HCT116 (cell line): ENCODE measurements at regions not wholly inside any gene's neighbourhood (a gene's known extent, or its start where the extent isn't known, plus 50 kb on each side); places are given as distances from the start of the nearest gene placed in this dataset.

Experiments used
- ATAC-seq: fragments of 200-7000 bp; cut with Tn5 transposase; 2 replicates; pipeline ENCODE4 v1.9.1; 2020; ENCODE audit warnings: mild to moderate bottlenecking, moderate library complexity
- BruUV-seq: library from RNA; stranded (reverse); fragments of 400-500 nt; replicated peaks from 2 replicates; lab custom pipeline; 2021; lab: Mats Ljungman, UMichigan
- CTCF ChIA-PET: fragments of 300-600 bp; sonication (Branson Sonifier 250); formaldehyde crosslinking; loops from one replicate; lab custom pipeline; 2021; ENCODE audit warnings: antibody characterized with exemption; lab: Charles Lee
- POLR2A ChIA-PET: fragments of 300-600, 350-600 bp; sonication (Branson Sonifier 250); formaldehyde crosslinking; loops from one replicate; lab custom pipeline; 2021; ENCODE audit warnings: antibody characterized with exemption; lab: Charles Lee
- RAD21 ChIA-PET, 2 experiments: fragments of 300-600 bp; sonication (Branson Sonifier 250); formaldehyde crosslinking; loops; one replicate each; lab custom pipeline; 2023; ENCODE audit warnings: low total read pairs in 2 of 2; ENCODE audit not compliant: uncharacterized antibody in 2 of 2, unreplicated experiment in 2 of 2, low non-redundant PET in 1 of 2; lab: Charles Lee
- DNase-seq: peaks from one replicate; pipeline ENCODE4 v3.0.0-alpha.2; 2010; ENCODE audit warnings: low read depth, low spot score
- H2AFZ ChIP-seq: fragments of 200-600 bp; shearing (Covaris generic), sonication (generic); 2 replicates; pipeline ENCODE4 v1.6.1; 2017; ENCODE audit warnings: low read depth, mixed run types, mixed read lengths, antibody characterized with exemption, low read length; ENCODE audit not compliant: poor library complexity, severe bottlenecking
- H3K27ac ChIP-seq: 2 replicates; pipeline ENCODE4 v1.5.1; 2012; ENCODE audit warnings: low read depth, low read length
- H3K27me3 ChIP-seq: fragments of 200-600 bp; sonication (generic); 2 replicates; pipeline ENCODE4 v1.6.1; 2016; ENCODE audit warnings: mixed run types, low read length, mixed read lengths; ENCODE audit not compliant: insufficient read depth
- H3K36me3 ChIP-seq, 2 experiments: fragments of 200-500 bp in 1 of 2; fragments of 200-600 bp in 1 of 2; sonication (Bioruptor generic) in 1 of 2; sonication (generic) in 1 of 2; 2 replicates each; pipeline versions ENCODE4 v1.5.1 to v1.6.1; 2014 to 2016; ENCODE audit warnings: low read length in 2 of 2, inconsistent platforms in 1 of 2, mixed read lengths in 1 of 2, mixed run types in 1 of 2; ENCODE audit not compliant: insufficient read depth in 2 of 2, control insufficient read depth in 1 of 2
- H3K4me1 ChIP-seq, 2 experiments: fragments of 200-600 bp in 1 of 2; sonication (generic) in 1 of 2; 2 replicates each; pipeline versions ENCODE4 v1.5.1 to v1.6.1; 2012 to 2017; ENCODE audit warnings: low read length in 2 of 2, inconsistent platforms in 1 of 2, mild to moderate bottlenecking in 1 of 2, mixed read lengths in 1 of 2, mixed run types in 1 of 2, moderate library complexity in 1 of 2; ENCODE audit not compliant: insufficient read depth in 2 of 2, control insufficient read depth in 1 of 2
- H3K4me2 ChIP-seq: fragments of 200-600 bp; sonication (generic); 2 replicates; pipeline ENCODE4 v1.6.1; 2017; ENCODE audit warnings: mixed run types, low read length, mixed read lengths
- H3K4me3 ChIP-seq, 2 experiments: fragments of 200-600 bp in 1 of 2; sonication (generic) in 1 of 2; replicated peaks in 1 of 2; 2 replicates each; pipeline ENCODE4 v1.5.1; 2011 to 2016; ENCODE audit warnings: low read length in 2 of 2, control low read depth in 1 of 2, low read depth in 1 of 2, mild to moderate bottlenecking in 1 of 2, mixed read lengths in 1 of 2, mixed run types in 1 of 2
- H3K79me2 ChIP-seq: fragments of 200-600 bp; sonication (generic); 2 replicates; pipeline ENCODE4 v1.6.1; 2017; ENCODE audit warnings: mild to moderate bottlenecking, mixed run types, low read length, moderate library complexity, mixed read lengths; ENCODE audit not compliant: insufficient read depth
- H3K9ac ChIP-seq: fragments of 200-600 bp; sonication (generic); 2 replicates; pipeline ENCODE4 v1.6.1; 2016; ENCODE audit warnings: low read length, mixed read lengths
- H3K9me2 ChIP-seq: fragments of 200-600 bp; sonication (generic), shearing (Covaris generic); 2 replicates; pipeline ENCODE4 v1.6.1; 2017; ENCODE audit warnings: mixed run types, mild to moderate bottlenecking, moderate library complexity; ENCODE audit not compliant: insufficient read depth
- H3K9me3 ChIP-seq, 2 experiments: fragments of 200-500 bp in 1 of 2; fragments of 200-600 bp in 1 of 2; sonication (Bioruptor generic) in 1 of 2; sonication (generic) in 1 of 2; 2 replicates each; pipeline ENCODE4 v1.6.1; 2014 to 2017; ENCODE audit warnings: low read length in 2 of 2, mixed read lengths in 2 of 2, inconsistent platforms in 1 of 2, low read depth in 1 of 2, mild to moderate bottlenecking in 1 of 2, mixed run types in 1 of 2, moderate library complexity in 1 of 2; ENCODE audit not compliant: control insufficient read depth in 1 of 2, insufficient read depth in 1 of 2
- H4K20me1 ChIP-seq: fragments of 200-600 bp; sonication (generic), shearing (Covaris generic); 2 replicates; pipeline ENCODE4 v1.6.1; 2017; ENCODE audit warnings: mixed run types, mild to moderate bottlenecking, moderate library complexity; ENCODE audit not compliant: insufficient read depth
- CBX3 ChIP-seq: IDR thresholded peaks from 2 replicates; pipeline ENCODE4 v1.6.1; 2012; ENCODE audit warnings: low read depth
- CEBPB ChIP-seq: IDR thresholded peaks from 2 replicates; pipeline ENCODE4 v1.6.1; 2012; ENCODE audit warnings: low read depth
- EGR1 ChIP-seq: IDR thresholded peaks from 2 replicates; pipeline ENCODE4 v1.6.1; 2012; ENCODE audit warnings: low read depth
- FOSL1 ChIP-seq: IDR thresholded peaks from 2 replicates; pipeline ENCODE4 v1.6.1; 2012; ENCODE audit warnings: low read depth
- JUND ChIP-seq: IDR thresholded peaks from 2 replicates; pipeline ENCODE4 v1.6.1; 2012
- POLR2A ChIP-seq: IDR thresholded peaks from 2 replicates; pipeline ENCODE4 v1.7.0; 2011; ENCODE audit warnings: borderline replicate concordance; ENCODE audit not compliant: insufficient read depth, insufficient read length; ENCODE audit errors: extremely low read depth
- POLR2AphosphoS5 ChIP-seq: IDR thresholded peaks from 2 replicates; pipeline ENCODE4 v1.6.1; 2011; ENCODE audit warnings: mild to moderate bottlenecking, low read depth, low read length, moderate library complexity
- RAD21 ChIP-seq: IDR thresholded peaks from 2 replicates; pipeline ENCODE4 v1.6.1; 2012; ENCODE audit warnings: low read depth, mild to moderate bottlenecking
- SIN3A ChIP-seq: IDR thresholded peaks from 2 replicates; pipeline ENCODE4 v1.6.1; 2012; ENCODE audit warnings: low read depth
- SP1 ChIP-seq: IDR thresholded peaks from 2 replicates; pipeline ENCODE4 v1.6.1; 2012; ENCODE audit warnings: low read depth
- SRF ChIP-seq: IDR thresholded peaks from 2 replicates; pipeline ENCODE4 v1.6.1; 2012; ENCODE audit warnings: low read depth
- TCF7L2 ChIP-seq: IDR thresholded peaks from 2 replicates; pipeline ENCODE4 v1.7.0; 2011; ENCODE audit warnings: borderline replicate concordance, inconsistent platforms; ENCODE audit not compliant: insufficient read depth, insufficient read length; ENCODE audit errors: extremely low read depth
- YY1 ChIP-seq: IDR thresholded peaks from 2 replicates; pipeline ENCODE4 v1.6.1; 2011; ENCODE audit warnings: low read length, low read depth, moderate library complexity, mild to moderate bottlenecking; ENCODE audit not compliant: insufficient replicate concordance; ENCODE audit errors: extremely low read depth
- ZFX ChIP-seq: fragments of 450-650 bp; IDR thresholded peaks from 2 replicates; pipeline ENCODE4 v1.6.1; 2017
- intact Hi-C: fragments of 100-400 bp; cut with micrococcal nuclease; formaldehyde crosslinking; loops from 2 replicates; pipeline ENCODE4 v1.10.0; 2022
- TF ChIP-seq, protein P1 (sequence below): IDR thresholded peaks from 2 replicates; pipeline ENCODE4 v1.6.1; 2012
- TF ChIP-seq, protein P2 (sequence below): IDR thresholded peaks from 2 replicates; pipeline ENCODE4 v1.6.1; 2012; ENCODE audit warnings: low read depth
- TF ChIP-seq, protein P3 (sequence below), 3 experiments: fragments of 200-600 bp in 1 of 3; sonication (generic) in 1 of 3; IDR thresholded peaks in 2 of 3; conservative IDR thresholded peaks in 1 of 3; 2 replicates each; pipeline ENCODE4 v1.5.1; 2012 to 2017; ENCODE audit warnings: low read depth in 2 of 3, low read length in 2 of 3, antibody characterized with exemption in 1 of 3, borderline replicate concordance in 1 of 3, control low read depth in 1 of 3, mild to moderate bottlenecking in 1 of 3, mixed read lengths in 1 of 3, mixed run types in 1 of 3, moderate library complexity in 1 of 3; ENCODE audit not compliant: insufficient read depth in 1 of 3

DNA sequence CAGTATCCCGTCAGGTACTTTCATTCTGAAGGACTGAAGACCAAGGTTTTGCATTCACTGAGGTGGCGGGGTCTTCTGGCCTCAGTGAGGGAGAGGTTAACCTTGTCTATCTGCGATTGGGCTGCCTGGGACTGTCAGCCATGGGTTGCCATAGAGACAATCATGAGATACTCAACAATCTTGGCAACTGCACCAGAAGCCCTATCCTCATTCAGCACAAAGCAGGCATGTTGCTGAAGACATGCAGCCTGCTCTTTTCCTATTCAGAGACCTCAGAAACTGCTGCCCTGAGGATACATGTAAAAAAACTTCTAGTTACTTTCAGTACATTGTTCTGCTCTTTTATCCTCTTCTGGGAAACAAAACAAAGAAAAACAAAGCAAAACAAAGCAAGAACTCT lies 146.3 kb upstream of the PIRT start:
- no peak overlapping the region for H3K9ac ChIP-seq
- intact Hi-C loops = no loop called here
- peaks cover 0 to 18% of the 10 kb centered on the region in 2 experiments; a peak in 1 of 4 replicates for H3K9me3 ChIP-seq
- CTCF ChIA-PET = no interaction called here
- no peaks in the 10 kb centered on the region for H3K36me3 ChIP-seq
- H3K27ac ChIP-seq = no peak overlapping the region
- no peaks in the 10 kb centered on the region for H3K27me3 ChIP-seq
- no peaks in the 10 kb centered on the region for H3K9me2 ChIP-seq
- ATAC-seq (no peak), DNase-seq (no peak)
- H2AFZ ChIP-seq = no peak overlapping the region
- H3K4me2 ChIP-seq = no peak overlapping the region
- BruUV-seq = no TSS peak
- H3K4me3 ChIP-seq = no peak overlapping the region
- TF ChIP-seq JUND = no peak
- no peak for TF ChIP-seq SRF
- no peak for TF ChIP-seq TCF7L2
- TF ChIP-seq, protein P1, sequence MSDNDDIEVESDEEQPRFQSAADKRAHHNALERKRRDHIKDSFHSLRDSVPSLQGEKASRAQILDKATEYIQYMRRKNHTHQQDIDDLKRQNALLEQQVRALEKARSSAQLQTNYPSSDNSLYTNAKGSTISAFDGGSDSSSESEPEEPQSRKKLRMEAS = no peak
- TF ChIP-seq POLR2A = no peak
- no peak for TF ChIP-seq SIN3A
- no peak for TF ChIP-seq SP1
- TF ChIP-seq EGR1 = no peak
- TF ChIP-seq, protein P2, sequence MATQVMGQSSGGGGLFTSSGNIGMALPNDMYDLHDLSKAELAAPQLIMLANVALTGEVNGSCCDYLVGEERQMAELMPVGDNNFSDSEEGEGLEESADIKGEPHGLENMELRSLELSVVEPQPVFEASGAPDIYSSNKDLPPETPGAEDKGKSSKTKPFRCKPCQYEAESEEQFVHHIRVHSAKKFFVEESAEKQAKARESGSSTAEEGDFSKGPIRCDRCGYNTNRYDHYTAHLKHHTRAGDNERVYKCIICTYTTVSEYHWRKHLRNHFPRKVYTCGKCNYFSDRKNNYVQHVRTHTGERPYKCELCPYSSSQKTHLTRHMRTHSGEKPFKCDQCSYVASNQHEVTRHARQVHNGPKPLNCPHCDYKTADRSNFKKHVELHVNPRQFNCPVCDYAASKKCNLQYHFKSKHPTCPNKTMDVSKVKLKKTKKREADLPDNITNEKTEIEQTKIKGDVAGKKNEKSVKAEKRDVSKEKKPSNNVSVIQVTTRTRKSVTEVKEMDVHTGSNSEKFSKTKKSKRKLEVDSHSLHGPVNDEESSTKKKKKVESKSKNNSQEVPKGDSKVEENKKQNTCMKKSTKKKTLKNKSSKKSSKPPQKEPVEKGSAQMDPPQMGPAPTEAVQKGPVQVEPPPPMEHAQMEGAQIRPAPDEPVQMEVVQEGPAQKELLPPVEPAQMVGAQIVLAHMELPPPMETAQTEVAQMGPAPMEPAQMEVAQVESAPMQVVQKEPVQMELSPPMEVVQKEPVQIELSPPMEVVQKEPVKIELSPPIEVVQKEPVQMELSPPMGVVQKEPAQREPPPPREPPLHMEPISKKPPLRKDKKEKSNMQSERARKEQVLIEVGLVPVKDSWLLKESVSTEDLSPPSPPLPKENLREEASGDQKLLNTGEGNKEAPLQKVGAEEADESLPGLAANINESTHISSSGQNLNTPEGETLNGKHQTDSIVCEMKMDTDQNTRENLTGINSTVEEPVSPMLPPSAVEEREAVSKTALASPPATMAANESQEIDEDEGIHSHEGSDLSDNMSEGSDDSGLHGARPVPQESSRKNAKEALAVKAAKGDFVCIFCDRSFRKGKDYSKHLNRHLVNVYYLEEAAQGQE = no peak
- TF ChIP-seq RAD21 = no peak
- no peak for TF ChIP-seq FOSL1
- TF ChIP-seq POLR2AphosphoS5 = no peak
- TF ChIP-seq CEBPB = no peak
- TF ChIP-seq ZFX = no peak
- no peak for TF ChIP-seq CBX3
- TF ChIP-seq, protein P3, sequence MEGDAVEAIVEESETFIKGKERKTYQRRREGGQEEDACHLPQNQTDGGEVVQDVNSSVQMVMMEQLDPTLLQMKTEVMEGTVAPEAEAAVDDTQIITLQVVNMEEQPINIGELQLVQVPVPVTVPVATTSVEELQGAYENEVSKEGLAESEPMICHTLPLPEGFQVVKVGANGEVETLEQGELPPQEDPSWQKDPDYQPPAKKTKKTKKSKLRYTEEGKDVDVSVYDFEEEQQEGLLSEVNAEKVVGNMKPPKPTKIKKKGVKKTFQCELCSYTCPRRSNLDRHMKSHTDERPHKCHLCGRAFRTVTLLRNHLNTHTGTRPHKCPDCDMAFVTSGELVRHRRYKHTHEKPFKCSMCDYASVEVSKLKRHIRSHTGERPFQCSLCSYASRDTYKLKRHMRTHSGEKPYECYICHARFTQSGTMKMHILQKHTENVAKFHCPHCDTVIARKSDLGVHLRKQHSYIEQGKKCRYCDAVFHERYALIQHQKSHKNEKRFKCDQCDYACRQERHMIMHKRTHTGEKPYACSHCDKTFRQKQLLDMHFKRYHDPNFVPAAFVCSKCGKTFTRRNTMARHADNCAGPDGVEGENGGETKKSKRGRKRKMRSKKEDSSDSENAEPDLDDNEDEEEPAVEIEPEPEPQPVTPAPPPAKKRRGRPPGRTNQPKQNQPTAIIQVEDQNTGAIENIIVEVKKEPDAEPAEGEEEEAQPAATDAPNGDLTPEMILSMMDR (IDR thresholded peaks at IDR 0.05 in 2 of 3, conservative IDR thresholded peaks at IDR 0.05 in 1 of 3; ENCODE audit: borderline replicate concordance in 1 of 3, insufficient read depth in 1 of 3, low read depth in 2 of 3, low read length in 2 of 3) = no peak
- no peak for TF ChIP-seq YY1
- RAD21 ChIA-PET = no interaction called here
- H3K79me2 ChIP-seq = no peaks in the 10 kb centered on the region
- POLR2A ChIA-PET = no interaction called here
- H3K4me1 ChIP-seq = no peaks in the 10 kb centered on the region
- H4K20me1 ChIP-seq = no peaks in the 10 kb centered on the region
